ENCODE measurements at regions not wholly inside any gene's neighbourhood (a gene's known extent, or its start where the extent isn't known, plus 50 kb on each side); places are given as distances from the start of the nearest gene placed in this dataset.

- Histone ChIP-seq H3K27me3 (no peaks in the 10 kb centered on the region), H3K27ac (no peak overlapping the region), H3K4me3 (no peak overlapping the region), H3K4me1 (ENCODE audit: insufficient read depth) (no peaks in the 10 kb centered on the region), H3K36me3 (no peaks in the 10 kb centered on the region), H3K9me3 (no peaks in the 10 kb centered on the region)
- DNase-seq, result no peak
- TF ChIP-seq POLR2A (IDR thresholded peaks at IDR 0.05) (no peak), EP300 (IDR thresholded peaks at IDR 0.05) (no peak), CTCF (IDR thresholded peaks at IDR 0.05) (no peak)
- WGBS, 3 donors, result 62 to 75% (median 64%) methylated on average over 1 of the region's 1 CpG
- intact Hi-C loops (cut with DNase I), result no loop called here
Observed at GRCh38 chr13:76043874-76044273, 407.7 kb downstream of the LMO7 start.

DNA sequence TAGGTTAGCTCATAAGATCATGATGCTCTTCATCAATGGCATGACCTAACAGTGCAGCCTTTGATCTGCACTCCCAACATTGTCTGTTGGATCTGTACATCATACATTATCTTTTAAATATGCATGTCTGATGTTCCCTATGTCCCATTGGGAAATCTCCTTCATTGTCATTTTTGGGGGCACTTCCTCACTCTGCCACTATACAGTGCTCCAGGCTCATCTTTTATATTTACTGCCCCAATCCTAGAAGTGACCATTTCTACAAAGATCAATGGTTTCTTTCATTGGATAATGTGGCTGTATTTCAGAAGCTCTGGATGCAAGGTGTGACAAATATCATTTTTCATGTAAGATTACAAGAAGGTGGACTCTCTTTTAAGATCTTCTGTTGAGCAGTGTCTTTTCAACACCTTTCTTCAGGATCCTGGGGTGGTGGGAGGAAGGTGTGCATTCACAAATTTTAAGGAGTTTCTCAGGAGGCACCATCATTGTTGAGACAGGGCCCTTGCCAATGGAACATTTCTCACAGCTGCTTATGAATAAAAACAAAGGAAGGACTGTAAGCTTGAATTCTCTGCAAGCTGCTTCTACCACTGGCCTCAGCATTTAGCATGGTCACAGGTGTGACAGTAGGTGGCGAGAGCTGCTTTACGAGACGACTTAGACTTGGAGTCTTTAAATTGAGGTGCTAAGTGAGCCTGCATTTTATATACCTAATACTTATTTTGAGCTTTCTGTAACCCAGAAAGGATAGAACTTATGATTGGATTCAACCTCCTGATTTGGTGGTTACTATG, 403.0 kb downstream of the LMO7 start:
- Histone ChIP-seq H3K4me1 (ENCODE audit: insufficient read depth) (no peaks in the 10 kb centered on the region), H3K27ac (no peak overlapping the region), H3K36me3 (no peaks in the 10 kb centered on the region), H3K27me3 (no peaks in the 10 kb centered on the region), H3K4me3 (no peak overlapping the region), H3K9me3 (no peaks in the 10 kb centered on the region)
- WGBS, 3 donors, result 75 to 80% (median 79%) methylated on average over 3 of the region's 3 CpGs
- intact Hi-C loops (cut with DNase I), result no loop called here
- TF ChIP-seq EP300 (IDR thresholded peaks at IDR 0.05), result no peak
- no peak for TF ChIP-seq POLR2A (IDR thresholded peaks at IDR 0.05)
- TF ChIP-seq CTCF (IDR thresholded peaks at IDR 0.05), result no peak
- DNase-seq, result no peak

- 31 to 37% (median 34%) methylated on average over 1 of the region's 1 CpG for WGBS, 3 donors
- Histone ChIP-seq H3K27ac (no peak overlapping the region), H3K27me3 (no peaks in the 10 kb centered on the region), H3K9me3 (no peaks in the 10 kb centered on the region), H3K36me3 (no peaks in the 10 kb centered on the region), H3K4me3 (no peak overlapping the region), H3K4me1 (ENCODE audit: insufficient read depth) (no peaks in the 10 kb centered on the region)
- no peak for DNase-seq
- intact Hi-C loops (cut with DNase I), result no loop called here
- TF ChIP-seq EP300 (IDR thresholded peaks at IDR 0.05), result no peak
- TF ChIP-seq CTCF (IDR thresholded peaks at IDR 0.05), result no peak
- no peak for TF ChIP-seq POLR2A (IDR thresholded peaks at IDR 0.05)
Observed at GRCh38 chr13:76036176-76036575, 400.0 kb downstream of the LMO7 start.

DNA sequence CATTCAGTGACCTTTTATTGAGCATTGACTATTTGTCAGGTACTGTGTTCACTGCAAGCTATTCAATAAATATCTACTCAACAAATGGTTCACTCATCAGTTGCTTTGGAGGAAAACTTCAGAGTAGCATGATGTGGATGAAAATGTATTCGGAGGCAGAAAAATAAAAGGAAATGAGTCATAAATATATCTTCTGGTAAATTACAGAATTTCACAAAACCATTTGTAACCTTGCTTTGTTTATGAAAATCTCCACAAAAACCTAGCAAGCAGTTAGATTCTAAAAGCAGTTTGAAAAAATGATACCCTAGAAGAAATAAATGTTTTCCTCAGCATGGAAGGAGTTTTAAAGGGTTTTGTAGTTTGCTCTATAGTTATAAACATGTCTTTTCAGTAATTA, 399.6 kb downstream of the LMO7 start:
- intact Hi-C loops (cut with DNase I), result no loop called here
- H3K27me3 ChIP-seq, result no peaks in the 10 kb centered on the region
- no peaks in the 10 kb centered on the region for H3K36me3 ChIP-seq
- no peak overlapping the region for H3K4me3 ChIP-seq
- no peak for DNase-seq
- no peaks in the 10 kb centered on the region for H3K4me1 ChIP-seq (ENCODE audit: insufficient read depth)
- H3K27ac ChIP-seq, result no peak overlapping the region
- no peaks in the 10 kb centered on the region for H3K9me3 ChIP-seq
- TF ChIP-seq EP300 (IDR thresholded peaks at IDR 0.05), result no peak
- no peak for TF ChIP-seq POLR2A (IDR thresholded peaks at IDR 0.05)
- TF ChIP-seq CTCF (IDR thresholded peaks at IDR 0.05), result no peak
- WGBS, 3 donors, result 4 to 33% (median 17%) methylated on average over 1 of the region's 1 CpG

Data from ovary (tissue), 7 donors.